T47D (cell line): ENCODE measurements at regions not wholly inside any gene's neighbourhood (a gene's known extent, or its start where the extent isn't known, plus 50 kb on each side); places are given as distances from the start of the nearest gene placed in this dataset.
"Not testable (repeated sequence)": the region's sequence is repeated elsewhere in the genome, so short reads cannot be mapped to it uniquely, and the experiment has no call there.

Source experiments
- DNase-seq, 2 experiments: peaks; one replicate each; pipeline versions ENCODE4 v3.0.0 to v3.0.0-alpha.2; 2011 to 2012; ENCODE audit warnings: low read depth in 1 of 2, low spot score in 1 of 2
- JUND ChIP-seq: IDR thresholded peaks from 2 replicates; pipeline ENCODE4 v1.6.1; 2012; ENCODE audit warnings: low read depth
- in situ Hi-C: cut with HindIII; loops from 2 replicates; pipeline ENCODE4 v1.10.0; 2016; ENCODE audit warnings: low sequenced_read_pairs, low pct_unique_long_range_greater_than_20kb

- in situ Hi-C loops, result no loop called here
- no peak for DNase-seq
- TF ChIP-seq JUND, result no peak
These were observed 120.1 kb upstream of the RIMS1 start for GRCh38 chr6:71766146-71766760.

GRCh38 chr6:71766796-71767195 is 119.6 kb upstream of the RIMS1 start:
- no peak for TF ChIP-seq JUND
- in situ Hi-C loops, result no loop called here
- no peak for DNase-seq

- in situ Hi-C loops, result no loop called here
- no peak for TF ChIP-seq JUND
These were observed 118.0 kb upstream of the RIMS1 start for GRCh38 chr6:71768356-71768755.

GRCh38 chr6:71808865-71809264 is 77.5 kb upstream of the RIMS1 start:
- DNase-seq, result no peak
- in situ Hi-C loops, result no loop called here
- TF ChIP-seq JUND, result no peak

More at GRCh38 chr6:71768356-71768755, 118.0 kb upstream of the RIMS1 start:
- DNase-seq, result no peak

- in situ Hi-C loops, result no loop called here
- no peak for DNase-seq
- no peak for TF ChIP-seq JUND
These were observed 75.5 kb upstream of the RIMS1 start for GRCh38 chr6:71810880-71811279.

- DNase-seq, result no peak
These were observed 63.7 kb upstream of the RIMS1 start for GRCh38 chr6:71822625-71823024.

GRCh38 chr6:71832110-71832764 is 54.1 kb upstream of the RIMS1 start:
- in situ Hi-C loops, result not testable (repeated sequence)
- DNase-seq, result peak in 1 of 2 experiments; percentile 61

More at GRCh38 chr6:71822625-71823024, 63.7 kb upstream of the RIMS1 start:
- in situ Hi-C loops, result no loop called here
- TF ChIP-seq JUND, result no peak
